GM06990 (cell line): ENCODE measurements at regions not wholly inside any gene's neighbourhood (a gene's known extent, or its start where the extent isn't known, plus 50 kb on each side); places are given as distances from the start of the nearest gene placed in this dataset.

Source experiments
- DNase-seq: peaks from one replicate; pipeline ENCODE4 v3.0.0-alpha.2; 2011; ENCODE audit not compliant: insufficient read length; ENCODE audit errors: extremely low read depth
- H3K27me3 ChIP-seq: replicated peaks from 2 replicates; pipeline ENCODE4 v1.6.0; 2011; ENCODE audit warnings: low read length; ENCODE audit not compliant: control insufficient read depth, insufficient read depth
- H3K36me3 ChIP-seq: 2 replicates; pipeline ENCODE4 v1.5.1; 2011; ENCODE audit warnings: low read length; ENCODE audit not compliant: control insufficient read depth, insufficient read depth
- H3K4me3 ChIP-seq: replicated peaks from 2 replicates; pipeline ENCODE4 v1.5.1; 2011; ENCODE audit warnings: low read depth, mild to moderate bottlenecking, control low read depth, low read length
- TF ChIP-seq, protein P1 (sequence below): IDR thresholded peaks from 2 replicates; pipeline ENCODE4 v1.5.1; 2011; ENCODE audit warnings: low read length, control low read depth, mild to moderate bottlenecking, inconsistent platforms; ENCODE audit not compliant: insufficient read depth, poor library complexity, severe bottlenecking

DNA sequence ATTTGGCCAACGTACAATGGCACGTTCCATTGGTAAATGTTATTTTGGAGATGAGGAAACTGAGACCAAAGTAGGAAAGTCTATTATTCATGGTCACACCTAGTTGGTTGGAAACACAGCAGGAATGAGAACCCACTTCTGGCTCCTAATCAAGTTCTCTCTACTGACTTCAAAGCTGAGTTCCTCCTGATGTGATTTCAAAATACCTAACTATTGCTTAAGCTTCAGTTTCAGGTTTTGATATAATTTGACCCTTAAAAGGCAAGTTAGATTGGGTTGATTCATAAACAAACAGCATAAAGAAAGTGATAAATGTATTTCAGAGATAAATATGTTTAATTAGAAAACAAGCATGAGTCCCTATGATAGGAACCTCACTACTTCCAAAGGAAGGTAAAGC, 312.5 kb downstream of the PARP8 start:
- Histone ChIP-seq H3K27me3 (no peaks in the 10 kb centered on the region), H3K36me3 (no peaks in the 10 kb centered on the region), H3K4me3 (no peak overlapping the region)
- TF ChIP-seq, protein P1, sequence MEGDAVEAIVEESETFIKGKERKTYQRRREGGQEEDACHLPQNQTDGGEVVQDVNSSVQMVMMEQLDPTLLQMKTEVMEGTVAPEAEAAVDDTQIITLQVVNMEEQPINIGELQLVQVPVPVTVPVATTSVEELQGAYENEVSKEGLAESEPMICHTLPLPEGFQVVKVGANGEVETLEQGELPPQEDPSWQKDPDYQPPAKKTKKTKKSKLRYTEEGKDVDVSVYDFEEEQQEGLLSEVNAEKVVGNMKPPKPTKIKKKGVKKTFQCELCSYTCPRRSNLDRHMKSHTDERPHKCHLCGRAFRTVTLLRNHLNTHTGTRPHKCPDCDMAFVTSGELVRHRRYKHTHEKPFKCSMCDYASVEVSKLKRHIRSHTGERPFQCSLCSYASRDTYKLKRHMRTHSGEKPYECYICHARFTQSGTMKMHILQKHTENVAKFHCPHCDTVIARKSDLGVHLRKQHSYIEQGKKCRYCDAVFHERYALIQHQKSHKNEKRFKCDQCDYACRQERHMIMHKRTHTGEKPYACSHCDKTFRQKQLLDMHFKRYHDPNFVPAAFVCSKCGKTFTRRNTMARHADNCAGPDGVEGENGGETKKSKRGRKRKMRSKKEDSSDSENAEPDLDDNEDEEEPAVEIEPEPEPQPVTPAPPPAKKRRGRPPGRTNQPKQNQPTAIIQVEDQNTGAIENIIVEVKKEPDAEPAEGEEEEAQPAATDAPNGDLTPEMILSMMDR, result no peak
- DNase-seq, result no peak

GRCh38 chr5:50984640-50985039, 318.2 kb downstream of the PARP8 start:
- TF ChIP-seq, protein P1, result no peak
- no peak overlapping the region for H3K4me3 ChIP-seq

DNA sequence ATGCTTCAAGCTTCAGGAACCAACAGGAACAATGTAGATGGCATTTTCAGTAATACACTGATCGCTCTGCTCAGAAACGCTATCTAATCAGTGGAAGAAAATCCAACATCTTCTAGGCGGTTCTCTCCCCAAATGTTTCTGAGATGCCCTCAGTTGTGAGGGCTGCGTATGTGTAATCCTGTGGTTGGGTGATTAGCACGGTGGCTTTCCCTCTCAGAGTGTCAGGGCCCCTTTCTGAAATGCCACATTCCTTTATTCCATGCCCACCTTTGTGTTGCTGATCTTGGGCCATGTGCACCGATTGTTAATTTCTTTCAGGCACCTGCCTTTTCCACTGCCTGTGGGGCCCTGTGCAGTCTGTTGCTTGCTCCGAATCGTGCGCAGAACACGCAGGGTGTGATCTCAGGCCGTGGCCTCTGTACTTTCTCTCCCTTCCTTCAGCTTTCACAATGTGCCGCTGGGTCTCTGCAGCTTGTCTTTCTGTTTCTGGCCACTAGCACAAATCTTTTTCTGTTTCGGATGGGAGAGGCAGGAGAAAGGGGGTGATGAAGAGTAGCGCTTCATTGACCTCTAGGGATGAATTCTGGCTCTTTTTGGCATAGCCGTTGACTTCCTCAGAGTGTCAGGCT, 324.0 kb downstream of the PARP8 start:
- Histone ChIP-seq H3K4me3 (no peak overlapping the region), H3K36me3 (no peaks in the 10 kb centered on the region), H3K27me3 (no peaks in the 10 kb centered on the region)
- TF ChIP-seq, protein P1, result no peak
- no peak for DNase-seq

More at GRCh38 chr5:50984640-50985039, 318.2 kb downstream of the PARP8 start:
- H3K36me3 ChIP-seq, result no peaks in the 10 kb centered on the region
- no peak for DNase-seq
- no peaks in the 10 kb centered on the region for H3K27me3 ChIP-seq

DNA sequence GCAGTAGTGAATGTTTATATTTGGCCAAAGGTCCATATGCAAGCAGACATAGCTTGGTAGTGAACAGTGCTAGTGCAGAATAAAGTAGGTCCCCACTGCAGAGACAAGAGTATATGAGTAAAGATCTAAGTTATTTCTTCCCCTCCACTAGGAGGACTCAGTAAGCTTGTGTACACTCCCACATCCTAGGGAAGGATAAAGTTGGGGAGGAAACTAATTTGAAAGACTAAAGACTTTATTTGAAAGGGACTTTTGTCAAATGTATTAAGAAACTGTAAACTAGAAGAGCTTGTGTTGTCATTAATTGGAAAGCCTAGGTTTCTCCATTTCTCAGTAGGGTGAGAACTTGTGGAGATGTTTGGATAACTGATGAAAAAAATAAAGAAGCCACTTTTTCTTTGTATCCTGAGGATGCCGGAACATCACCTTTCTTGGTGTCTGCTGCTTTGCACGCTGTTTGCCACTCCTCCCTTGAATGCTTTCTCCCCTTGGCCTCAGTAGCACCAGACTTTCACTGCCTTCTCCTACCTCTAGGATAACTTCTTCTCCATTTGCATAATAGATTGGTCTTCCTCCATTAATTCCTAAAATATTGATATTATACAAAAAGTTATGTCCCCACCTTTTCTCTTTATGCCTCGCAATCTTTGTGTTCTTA, 329.0 kb downstream of the PARP8 start:
- no peaks in the 10 kb centered on the region for H3K27me3 ChIP-seq
- TF ChIP-seq, protein P1, result no peak
- DNase-seq, result no peak

DNA sequence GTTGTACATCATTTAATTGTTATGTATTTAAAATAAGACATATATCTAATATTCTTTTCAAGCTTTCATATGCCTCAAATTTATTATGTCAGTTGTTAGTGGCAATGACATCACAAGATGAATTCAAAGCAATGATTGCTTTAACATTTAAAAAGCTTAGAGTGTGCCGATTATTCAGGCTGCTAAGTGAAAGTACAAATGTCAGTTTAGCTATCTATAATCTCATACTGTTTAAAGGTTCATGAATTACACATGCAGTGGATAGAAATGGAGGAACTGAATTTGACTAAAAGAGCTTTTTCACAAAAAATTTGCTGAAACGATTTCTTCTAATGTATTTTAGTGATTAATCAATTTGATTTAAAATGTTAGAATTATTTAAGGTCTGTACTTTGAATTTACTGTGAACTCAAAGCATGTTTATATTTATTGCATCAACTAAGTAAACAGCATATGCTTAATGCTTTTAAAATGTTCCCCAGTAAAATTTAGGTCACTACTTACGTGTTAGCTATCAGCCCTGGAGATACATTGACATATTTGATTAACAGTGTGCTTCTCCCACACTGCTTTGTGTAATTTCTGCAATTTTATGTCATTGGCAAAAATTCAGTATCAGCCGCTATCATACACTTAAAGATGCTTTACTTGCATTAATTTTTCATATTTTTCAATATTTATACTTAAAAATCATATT, 334.9 kb downstream of the PARP8 start:
- TF ChIP-seq, protein P1, result no peak
- no peak for DNase-seq
- no peak overlapping the region for H3K4me3 ChIP-seq
- no peaks in the 10 kb centered on the region for H3K36me3 ChIP-seq
- H3K27me3 ChIP-seq, result no peaks in the 10 kb centered on the region

More for the DNA sequence above, 329.0 kb downstream of the PARP8 start:
- no peaks in the 10 kb centered on the region for H3K36me3 ChIP-seq
- H3K4me3 ChIP-seq, result no peak overlapping the region
